GM19372 (cell line): ENCODE measurements at regions not wholly inside any gene's neighbourhood (a gene's known extent, or its start where the extent isn't known, plus 50 kb on each side); places are given as distances from the start of the nearest gene placed in this dataset.
"Not testable (repeated sequence)": the region's sequence is repeated elsewhere in the genome, so short reads cannot be mapped to it uniquely, and the experiment has no call there.

Experiments
- ATAC-seq: cut with Tn5 transposase; IDR thresholded peaks from one replicate; pipeline ENCODE4 v1.9.1; 2021; ENCODE audit warnings: mild to moderate bottlenecking, low read depth, moderate library complexity; ENCODE audit not compliant: unreplicated experiment

DNA sequence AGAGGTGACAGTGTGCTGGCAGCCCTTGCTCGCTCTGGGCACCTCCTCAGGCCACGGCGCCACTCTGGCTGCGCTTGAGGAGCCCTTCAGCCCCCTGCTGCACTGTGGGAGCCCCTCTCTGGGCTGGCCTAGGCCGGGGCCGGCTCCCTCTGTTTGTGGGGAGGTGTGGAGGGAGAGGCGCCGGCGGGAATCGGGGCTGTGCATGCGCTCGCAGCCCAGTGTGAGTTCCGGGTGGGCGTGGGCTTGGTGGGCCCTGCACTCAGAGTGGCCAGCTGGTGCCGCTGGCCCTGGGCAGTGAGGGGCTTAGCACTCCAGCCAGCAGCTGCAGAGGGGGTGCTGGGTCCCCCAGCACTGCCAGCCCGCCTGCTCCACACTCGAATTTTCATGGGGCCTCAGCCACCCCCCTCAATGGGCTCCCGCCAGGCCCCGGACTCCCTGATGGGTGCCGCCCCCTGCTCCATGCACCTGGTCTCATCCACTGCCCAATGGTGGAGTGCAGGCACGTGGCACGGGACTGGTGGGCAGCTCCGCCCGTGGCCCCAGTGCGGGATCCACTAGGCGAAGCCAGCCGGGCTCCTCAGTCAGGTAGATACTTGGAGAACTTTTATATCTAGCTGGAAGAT, 96.7 kb upstream of the BET1 start:
- no peak for ATAC-seq

GRCh38 chr7:94104301-94104700, 100.1 kb upstream of the BET1 start:
- ATAC-seq: no peak

DNA sequence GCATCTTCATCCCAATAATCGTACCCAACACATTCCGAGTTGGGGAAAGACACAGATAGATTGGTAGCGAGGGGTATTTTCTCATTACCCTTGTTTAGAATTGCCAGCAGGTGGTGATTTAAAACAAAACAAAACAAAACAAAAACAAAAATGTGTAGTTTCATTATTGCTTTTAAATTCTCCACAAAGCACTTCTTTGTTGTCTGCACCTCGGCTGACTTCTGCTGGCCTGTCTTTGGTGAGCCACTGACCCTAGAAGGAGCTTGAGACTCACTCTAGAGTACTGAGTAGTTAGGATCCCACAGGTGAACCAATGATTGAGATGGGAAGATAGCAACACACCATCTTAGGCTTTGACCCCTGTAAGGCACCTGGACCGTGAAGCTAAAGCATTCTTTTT, 105.4 kb upstream of the BET1 start:
- ATAC-seq: no peak

GRCh38 chr7:94111009-94111408, 106.9 kb upstream of the BET1 start:
- no peak for ATAC-seq

DNA sequence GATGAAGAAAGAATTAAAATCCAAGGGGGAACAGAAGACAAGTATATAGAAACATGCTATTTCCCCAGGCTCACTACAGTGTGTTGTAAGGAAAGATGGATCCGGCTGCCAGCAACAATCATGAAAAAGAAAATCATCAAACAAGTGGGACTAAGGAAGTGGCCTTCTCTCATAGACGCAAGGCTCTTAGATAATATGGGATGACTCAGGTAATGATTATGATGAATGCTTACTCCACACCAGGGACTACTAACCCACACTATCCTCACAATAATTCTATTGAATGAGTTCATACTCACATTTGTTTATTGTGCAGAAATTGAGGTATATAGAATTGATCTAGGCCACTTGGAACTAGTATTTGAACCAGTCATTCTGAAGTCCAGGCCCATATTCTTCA, 111.2 kb upstream of the BET1 start:
- ATAC-seq: no peak

DNA sequence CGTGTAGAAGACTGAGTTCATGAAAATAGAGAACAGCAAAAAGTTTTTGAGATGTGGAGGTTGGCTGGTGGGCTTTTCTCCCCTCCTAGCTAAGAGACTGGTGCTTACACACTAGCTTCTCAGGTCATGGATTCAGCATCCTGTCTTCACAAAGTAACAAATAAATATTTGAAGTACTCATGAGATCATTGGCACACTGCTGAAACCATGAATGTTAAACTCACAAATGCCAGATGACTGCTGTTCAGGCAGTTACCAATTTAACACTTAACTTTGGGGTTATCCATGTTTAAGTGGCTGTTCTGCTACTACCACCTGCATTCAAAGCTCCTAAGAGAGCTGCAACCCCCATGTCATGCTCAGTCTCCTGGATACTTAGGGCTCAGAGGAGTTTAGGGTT, 119.0 kb upstream of the BET1 start:
- ATAC-seq: no peak

DNA sequence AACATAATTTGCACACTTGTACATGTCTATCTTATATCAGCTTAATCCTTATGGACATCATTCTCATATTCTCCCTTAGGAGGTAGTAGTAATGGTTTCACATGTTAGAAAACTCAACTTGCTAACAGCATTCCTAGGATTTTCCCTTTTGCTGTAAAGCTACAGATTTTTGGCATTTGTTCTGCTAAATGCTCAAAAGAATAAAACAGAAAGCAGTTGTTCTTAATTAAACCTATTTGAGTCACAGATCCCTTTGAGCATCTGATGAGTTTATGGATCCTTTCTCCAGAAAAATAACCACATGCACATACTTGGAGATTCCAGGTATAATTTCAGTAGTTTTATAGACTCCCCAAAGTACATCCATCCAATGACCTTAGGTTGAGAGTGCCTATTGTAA, 122.9 kb upstream of the BET1 start:
- no peak for ATAC-seq

GRCh38 chr7:94128072-94128471, 123.9 kb upstream of the BET1 start:
- ATAC-seq: no peak

GRCh38 chr7:94129443-94130140, 125.4 kb upstream of the BET1 start:
- ATAC-seq: no peak

DNA sequence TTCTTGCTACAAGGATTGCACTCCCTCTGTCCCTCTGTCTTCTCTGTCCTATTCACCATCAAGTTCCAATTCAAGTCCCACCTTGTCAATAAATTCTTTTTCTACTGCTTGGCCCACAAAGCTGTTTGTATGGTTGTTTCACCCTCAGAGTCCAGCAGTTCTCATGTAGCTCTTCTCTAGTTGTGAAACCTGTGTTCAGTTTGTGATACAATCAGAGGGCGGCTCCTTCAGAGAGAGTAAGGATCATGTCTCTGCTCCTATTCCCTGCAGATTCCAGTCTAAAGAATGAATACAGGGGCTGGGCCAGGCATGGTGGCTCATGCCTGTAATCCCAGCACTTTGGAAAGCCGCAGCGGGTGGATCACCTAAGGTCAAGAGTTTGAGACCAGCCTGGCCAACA, 126.6 kb upstream of the BET1 start:
- ATAC-seq: no peak

DNA sequence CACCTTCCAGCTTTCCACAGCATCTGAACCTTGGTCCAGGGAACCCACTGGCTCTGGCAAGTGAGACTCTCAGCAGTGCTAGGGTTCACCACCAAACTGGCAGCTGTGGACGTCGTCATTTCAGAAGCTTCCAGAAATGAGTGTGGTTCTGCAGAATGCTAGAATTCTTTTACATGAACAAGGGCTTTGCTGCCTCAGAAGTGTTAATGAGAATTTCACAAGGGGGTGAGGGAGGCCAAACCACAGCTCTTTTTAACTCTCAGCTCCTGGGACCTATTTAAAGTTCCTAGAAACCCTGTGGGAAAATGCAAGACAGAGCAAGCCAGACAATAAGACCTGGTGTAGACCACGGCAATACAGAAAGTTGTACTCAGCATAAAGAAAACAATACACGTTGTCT, 129.3 kb upstream of the BET1 start:
- no peak for ATAC-seq

DNA sequence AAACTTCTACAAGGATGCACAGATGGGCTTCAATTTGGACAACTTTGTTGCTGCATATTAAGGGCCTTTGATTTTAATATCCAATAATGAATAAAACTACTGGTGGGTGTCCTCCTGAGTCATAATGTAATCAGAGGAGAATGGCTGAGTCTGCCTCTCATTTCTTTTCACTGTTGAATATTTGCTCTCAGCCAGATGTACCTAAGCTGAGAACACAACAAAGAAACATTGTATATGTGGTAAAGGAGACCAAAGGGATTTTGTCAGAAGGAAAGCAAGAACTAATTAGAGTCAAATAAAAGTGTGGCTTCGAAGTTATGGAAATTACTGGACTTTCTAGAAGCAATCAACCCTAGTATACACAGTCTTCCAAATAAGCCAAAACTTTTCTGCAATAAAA, 131.0 kb upstream of the BET1 start:
- no peak for ATAC-seq

DNA sequence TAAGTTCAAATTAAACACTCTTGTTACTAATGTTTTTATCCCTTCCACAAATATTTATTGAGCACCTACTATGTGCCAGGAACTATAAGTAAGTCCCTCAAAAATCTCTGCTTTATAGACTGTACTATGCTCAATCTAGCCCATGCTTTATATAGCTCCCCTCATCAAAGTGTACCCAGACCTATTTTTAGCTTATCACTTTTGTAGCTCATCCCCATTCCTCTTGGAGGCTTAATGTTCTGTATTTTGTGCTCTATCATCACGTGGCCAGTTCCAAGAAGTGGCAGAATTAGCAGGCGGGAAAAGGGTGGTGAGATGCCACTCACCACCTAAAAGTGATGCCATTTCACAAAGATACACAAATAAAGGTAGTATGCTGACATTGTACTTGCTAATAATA, 138.1 kb upstream of the BET1 start:
- ATAC-seq: no peak

GRCh38 chr7:94145602-94146001, 141.4 kb upstream of the BET1 start:
- no peak for ATAC-seq

DNA sequence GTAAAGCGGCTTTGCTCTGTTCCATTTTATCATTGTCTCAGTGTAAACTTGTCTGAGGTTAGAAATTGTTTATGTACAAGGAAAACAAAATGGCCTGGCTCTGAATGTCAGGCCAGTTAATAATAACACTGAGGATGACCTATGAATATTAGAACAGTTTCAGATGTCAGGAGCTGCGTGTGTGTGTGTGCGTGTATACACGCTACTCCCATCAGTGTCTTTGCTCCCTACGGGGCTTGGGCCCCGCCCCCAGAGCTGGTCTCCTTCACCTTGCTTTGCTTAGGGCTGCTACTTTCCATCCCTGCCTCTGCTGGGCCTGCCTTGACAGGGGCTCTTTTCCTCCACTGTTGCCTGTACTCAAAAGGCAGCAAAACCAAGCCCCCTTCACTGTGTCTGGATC, 142.3 kb upstream of the BET1 start:
- ATAC-seq: no peak

GRCh38 chr7:94149789-94150545, 145.8 kb upstream of the BET1 start:
- no peak for ATAC-seq

DNA sequence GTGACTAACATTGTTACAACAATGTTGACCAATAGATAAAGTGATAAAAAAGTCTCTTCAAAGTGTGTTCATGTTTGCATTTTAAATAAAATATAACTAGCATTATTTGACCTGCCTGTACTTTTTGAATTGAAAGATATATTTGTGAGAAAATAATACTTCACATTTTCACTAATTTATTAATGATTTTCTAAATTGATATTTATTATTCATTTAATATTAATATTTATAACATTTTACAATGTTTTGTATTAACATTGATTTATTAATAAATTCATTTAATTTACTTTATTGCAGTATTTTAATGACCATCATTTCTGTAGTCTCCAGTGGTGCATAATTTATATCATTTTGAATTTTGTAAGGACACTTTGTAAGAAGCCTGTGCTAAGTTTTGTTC, 150.0 kb upstream of the BET1 start:
- ATAC-seq: no peak

DNA sequence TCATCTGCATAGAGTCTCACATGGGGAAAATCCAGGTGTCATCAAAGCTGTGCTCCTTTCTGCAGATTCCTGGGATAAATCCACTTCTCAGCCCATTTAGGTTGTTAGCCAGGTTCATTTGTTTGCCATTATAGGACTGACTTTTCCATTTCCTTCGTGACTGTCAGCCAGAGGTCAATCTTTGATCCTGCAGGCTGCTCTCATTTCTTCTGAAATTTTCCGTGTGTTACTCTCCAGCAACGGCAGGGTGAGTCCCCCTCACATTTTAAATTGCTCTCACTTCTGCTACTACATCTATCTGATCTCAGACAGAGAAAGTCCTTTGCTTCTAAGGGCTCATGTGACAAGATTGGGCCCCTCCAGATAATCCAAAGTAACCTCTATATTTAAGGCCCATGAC, 150.7 kb upstream of the BET1 start:
- ATAC-seq: no peak

- not testable (repeated sequence) for ATAC-seq
Measured at GRCh38 chr7:94157659-94158306, 153.6 kb upstream of the BET1 start.

DNA sequence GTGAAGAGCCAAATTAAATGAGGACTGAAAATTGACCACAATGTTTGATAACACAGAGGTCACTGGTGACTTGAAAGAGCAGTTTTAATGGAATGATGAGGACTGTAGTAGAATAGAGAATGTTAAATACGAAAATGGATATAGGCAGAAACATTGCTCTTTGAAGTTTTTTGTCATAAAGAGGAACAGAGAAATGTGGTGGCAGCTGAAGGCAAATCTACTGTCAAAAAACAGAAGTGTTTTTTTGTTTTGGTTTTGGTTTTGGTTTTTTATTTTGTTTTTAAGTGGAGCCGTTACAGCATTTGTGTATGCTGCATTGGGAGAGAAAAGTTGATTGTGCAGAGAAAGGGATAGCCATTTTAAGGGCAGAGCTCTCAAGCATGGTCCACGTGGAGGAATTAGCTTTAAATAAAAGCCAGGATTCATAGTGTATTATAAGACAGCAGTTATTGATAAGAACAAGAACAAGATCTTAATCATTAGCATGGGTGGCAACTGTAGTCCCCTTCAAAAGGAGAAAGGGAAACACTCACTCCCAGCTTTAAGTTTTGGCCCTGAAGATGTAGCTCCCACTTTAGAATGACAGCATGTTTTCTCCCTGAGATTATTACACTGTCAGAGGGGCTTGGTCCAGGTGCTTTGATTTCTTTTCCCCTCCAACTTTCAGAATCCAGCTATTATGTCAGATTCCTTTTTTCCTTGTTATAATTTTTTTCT, 156.7 kb upstream of the BET1 start:
- ATAC-seq: peak; percentile 98

DNA sequence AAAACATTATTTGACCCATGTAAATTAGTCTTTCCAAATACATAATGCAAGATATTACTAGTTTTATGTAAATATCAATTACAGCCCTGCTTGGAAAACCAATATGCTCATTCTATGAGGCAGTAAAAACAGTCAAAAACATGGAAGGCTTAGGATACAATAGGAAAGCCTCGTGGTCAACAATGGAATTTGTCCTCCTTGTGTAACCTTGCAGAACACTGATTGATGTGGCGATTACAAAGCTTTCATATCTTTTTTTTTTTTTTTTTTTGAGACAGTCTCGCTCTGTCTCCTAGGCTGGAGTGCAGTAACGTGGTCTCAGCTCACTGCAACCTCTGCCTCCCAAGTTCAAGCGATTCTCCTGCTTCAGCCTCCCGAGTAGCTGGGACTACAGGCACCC, 157.3 kb upstream of the BET1 start:
- ATAC-seq: no peak
